Suprapubic skin (tissue), 3 donors: ENCODE measurements at regions not wholly inside any gene's neighbourhood (a gene's known extent, or its start where the extent isn't known, plus 50 kb on each side); places are given as distances from the start of the nearest gene placed in this dataset.

ENCODE experiments used
- EP300 ChIP-seq: sonication (generic); formaldehyde crosslinking; IDR thresholded peaks from one replicate; pipeline ENCODE4 v1.6.1; 2017; ENCODE audit warnings: antibody characterized with exemption
- POLR2A ChIP-seq, 2 donors: fragments of 450-650 bp; IDR thresholded peaks; one replicate each; pipeline ENCODE4 v1.6.1; 2017; ENCODE audit warnings: antibody characterized with exemption in 2 of 2, mild to moderate bottlenecking in 2 of 2, moderate library complexity in 2 of 2
- TF ChIP-seq, protein P1 (sequence below), 2 donors: fragments of 200-600 bp in 1 of 2; fragments of 450-650 bp in 1 of 2; sonication (generic) in 1 of 2; IDR thresholded peaks; one replicate each; pipeline ENCODE4 v1.5.1; 2016 to 2019; ENCODE audit warnings: antibody characterized with exemption in 2 of 2, mild to moderate bottlenecking in 1 of 2, moderate library complexity in 1 of 2

DNA sequence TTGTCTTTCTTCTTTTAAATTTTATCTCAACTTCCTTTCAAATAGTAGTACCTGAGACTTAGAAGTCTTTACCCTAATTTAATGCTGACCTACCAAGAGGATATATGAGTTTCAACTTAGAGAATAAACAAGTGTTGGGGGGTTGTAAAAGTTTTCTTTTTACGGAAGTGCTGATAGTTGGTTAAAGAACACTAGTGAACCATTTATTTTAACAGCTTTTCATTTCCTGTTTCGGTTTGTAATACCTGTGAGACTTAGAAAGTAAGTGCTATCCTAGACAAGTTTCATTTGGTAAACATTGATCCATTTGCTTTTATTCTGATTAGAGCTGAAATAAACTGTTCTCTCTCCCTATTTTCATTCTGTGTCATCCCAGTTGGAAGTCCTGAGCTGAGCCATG is 683.1 kb upstream of the SORCS1 start:
- TF ChIP-seq EP300 (no peak), POLR2A (IDR thresholded peaks at IDR 0.05) (no peak)
- TF ChIP-seq, protein P1, sequence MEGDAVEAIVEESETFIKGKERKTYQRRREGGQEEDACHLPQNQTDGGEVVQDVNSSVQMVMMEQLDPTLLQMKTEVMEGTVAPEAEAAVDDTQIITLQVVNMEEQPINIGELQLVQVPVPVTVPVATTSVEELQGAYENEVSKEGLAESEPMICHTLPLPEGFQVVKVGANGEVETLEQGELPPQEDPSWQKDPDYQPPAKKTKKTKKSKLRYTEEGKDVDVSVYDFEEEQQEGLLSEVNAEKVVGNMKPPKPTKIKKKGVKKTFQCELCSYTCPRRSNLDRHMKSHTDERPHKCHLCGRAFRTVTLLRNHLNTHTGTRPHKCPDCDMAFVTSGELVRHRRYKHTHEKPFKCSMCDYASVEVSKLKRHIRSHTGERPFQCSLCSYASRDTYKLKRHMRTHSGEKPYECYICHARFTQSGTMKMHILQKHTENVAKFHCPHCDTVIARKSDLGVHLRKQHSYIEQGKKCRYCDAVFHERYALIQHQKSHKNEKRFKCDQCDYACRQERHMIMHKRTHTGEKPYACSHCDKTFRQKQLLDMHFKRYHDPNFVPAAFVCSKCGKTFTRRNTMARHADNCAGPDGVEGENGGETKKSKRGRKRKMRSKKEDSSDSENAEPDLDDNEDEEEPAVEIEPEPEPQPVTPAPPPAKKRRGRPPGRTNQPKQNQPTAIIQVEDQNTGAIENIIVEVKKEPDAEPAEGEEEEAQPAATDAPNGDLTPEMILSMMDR (IDR thresholded peaks at IDR 0.05): no peak
